OCI-LY7 (cell line): ENCODE measurements at regions not wholly inside any gene's neighbourhood (a gene's known extent, or its start where the extent isn't known, plus 50 kb on each side); places are given as distances from the start of the nearest gene placed in this dataset.

ENCODE experiments used
- BruUV-seq: library from RNA; stranded (reverse); fragments of 400-500 nt; replicated peaks from 2 replicates; lab custom pipeline; 2021; lab: Mats Ljungman, UMichigan
- CTCF ChIA-PET: fragments of 300-600 bp; sonication (Branson Sonifier 250); formaldehyde crosslinking; loops from one replicate; lab custom pipeline; 2022; ENCODE audit warnings: antibody characterized with exemption; ENCODE audit not compliant: unreplicated experiment; lab: Charles Lee
- POLR2A ChIA-PET: fragments of 300-600 bp; sonication (Branson Sonifier 250); formaldehyde crosslinking; loops from one replicate; lab custom pipeline; 2022; ENCODE audit warnings: antibody characterized with exemption; lab: Charles Lee
- DNase-seq: peaks from one replicate; pipeline ENCODE4 v3.0.0-alpha.2; 2015; ENCODE audit warnings: low spot score
- H2AFZ ChIP-seq: fragments of 200-600 bp; sonication (generic), shearing (Covaris generic); 2 replicates; pipeline ENCODE4 v1.6.1; 2014; ENCODE audit warnings: mild to moderate bottlenecking, antibody characterized with exemption, low read length, moderate library complexity
- H3K27ac ChIP-seq: fragments of 200-600 bp; sonication (generic); 2 replicates; pipeline ENCODE4 v1.5.1; 2014; ENCODE audit warnings: mixed run types, low read depth, mild to moderate bottlenecking, moderate library complexity, low read length, inconsistent platforms; ENCODE audit not compliant: poor library complexity, severe bottlenecking
- H3K36me3 ChIP-seq: fragments of 200-600 bp; sonication (generic); 2 replicates; pipeline ENCODE4 v1.6.1; 2014; ENCODE audit warnings: mild to moderate bottlenecking, antibody characterized with exemption, low read length, moderate library complexity, mixed read lengths; ENCODE audit not compliant: insufficient read depth
- H3K4me1 ChIP-seq: fragments of 200-600 bp; sonication (generic); 2 replicates; pipeline ENCODE4 v1.5.1; 2014; ENCODE audit warnings: mild to moderate bottlenecking, low read length; ENCODE audit not compliant: insufficient read depth, poor library complexity, severe bottlenecking
- H3K4me2 ChIP-seq: fragments of 200-600 bp; sonication (generic); 2 replicates; pipeline ENCODE4 v1.6.1; 2014; ENCODE audit warnings: mild to moderate bottlenecking, low read length
- H3K4me3 ChIP-seq: fragments of 200-600 bp; sonication (generic); 2 replicates; pipeline ENCODE4 v1.5.1; 2014; ENCODE audit warnings: mild to moderate bottlenecking, low read depth, low read length; ENCODE audit not compliant: poor library complexity, severe bottlenecking
- H3K79me2 ChIP-seq: fragments of 200-600 bp; sonication (generic); 2 replicates; pipeline ENCODE4 v1.6.1; 2016; ENCODE audit warnings: low read depth, mild to moderate bottlenecking, low read length, moderate library complexity, mixed read lengths; ENCODE audit not compliant: insufficient read depth
- H3K9me2 ChIP-seq: fragments of 200-600 bp; sonication (generic); 2 replicates; pipeline ENCODE4 v1.6.1; 2016; ENCODE audit warnings: mild to moderate bottlenecking, low read length, mixed read lengths; ENCODE audit not compliant: insufficient read depth
- H3K9me3 ChIP-seq: fragments of 200-600 bp; sonication (generic); 2 replicates; pipeline ENCODE4 v1.6.1; 2014; ENCODE audit warnings: mild to moderate bottlenecking, mixed run types, low read length, mixed read lengths
- H4K20me1 ChIP-seq: fragments of 200-600 bp; sonication (generic); 2 replicates; pipeline ENCODE4 v1.6.1; 2014; ENCODE audit warnings: mild to moderate bottlenecking, antibody characterized with exemption, low read length, moderate library complexity, mixed read lengths; ENCODE audit not compliant: insufficient read depth
- EZH2phosphoT487 ChIP-seq: fragments of 200-600 bp; sonication (generic); IDR thresholded peaks from 2 replicates; pipeline ENCODE4 v1.6.1; 2018; ENCODE audit warnings: low read depth, borderline replicate concordance, mild to moderate bottlenecking, mixed run types, antibody characterized with exemption, low read length, moderate library complexity, mixed read lengths
- intact Hi-C: fragments of 100-400 bp; cut with micrococcal nuclease; formaldehyde crosslinking; loops from one replicate; pipeline ENCODE4 v1.10.0; 2022; ENCODE audit not compliant: unreplicated experiment
- TF ChIP-seq, protein P1 (sequence below): fragments of 200-600 bp; sonication (generic); conservative IDR thresholded peaks from 2 replicates; pipeline ENCODE4 v1.5.1; 2014; ENCODE audit warnings: mild to moderate bottlenecking, antibody characterized with exemption, low read length, moderate library complexity, mixed read lengths

GRCh38 chr13:63190219-63190618 lies 1774.6 kb upstream of the PCDH20 start:
- Histone ChIP-seq H3K4me2 (no peak overlapping the region), H3K4me3 (no peak overlapping the region), H3K9me2 (no peaks in the 10 kb centered on the region; the same call in 1 of the 2 replicates), H3K9me3 (no peaks in the 10 kb centered on the region), H2AFZ (no peak overlapping the region), H3K27ac (no peak overlapping the region), H4K20me1 (no peaks in the 10 kb centered on the region), H3K36me3 (no peaks in the 10 kb centered on the region), H3K4me1 (no peaks in the 10 kb centered on the region), H3K79me2 (no peaks in the 10 kb centered on the region)
- intact Hi-C loops = no loop called here
- POLR2A ChIA-PET = no interaction called here
- BruUV-seq = no TSS peak
- TF ChIP-seq EZH2phosphoT487 = no peak
- TF ChIP-seq, protein P1, sequence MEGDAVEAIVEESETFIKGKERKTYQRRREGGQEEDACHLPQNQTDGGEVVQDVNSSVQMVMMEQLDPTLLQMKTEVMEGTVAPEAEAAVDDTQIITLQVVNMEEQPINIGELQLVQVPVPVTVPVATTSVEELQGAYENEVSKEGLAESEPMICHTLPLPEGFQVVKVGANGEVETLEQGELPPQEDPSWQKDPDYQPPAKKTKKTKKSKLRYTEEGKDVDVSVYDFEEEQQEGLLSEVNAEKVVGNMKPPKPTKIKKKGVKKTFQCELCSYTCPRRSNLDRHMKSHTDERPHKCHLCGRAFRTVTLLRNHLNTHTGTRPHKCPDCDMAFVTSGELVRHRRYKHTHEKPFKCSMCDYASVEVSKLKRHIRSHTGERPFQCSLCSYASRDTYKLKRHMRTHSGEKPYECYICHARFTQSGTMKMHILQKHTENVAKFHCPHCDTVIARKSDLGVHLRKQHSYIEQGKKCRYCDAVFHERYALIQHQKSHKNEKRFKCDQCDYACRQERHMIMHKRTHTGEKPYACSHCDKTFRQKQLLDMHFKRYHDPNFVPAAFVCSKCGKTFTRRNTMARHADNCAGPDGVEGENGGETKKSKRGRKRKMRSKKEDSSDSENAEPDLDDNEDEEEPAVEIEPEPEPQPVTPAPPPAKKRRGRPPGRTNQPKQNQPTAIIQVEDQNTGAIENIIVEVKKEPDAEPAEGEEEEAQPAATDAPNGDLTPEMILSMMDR = no peak
- CTCF ChIA-PET = no interaction called here
- no peak for DNase-seq

DNA sequence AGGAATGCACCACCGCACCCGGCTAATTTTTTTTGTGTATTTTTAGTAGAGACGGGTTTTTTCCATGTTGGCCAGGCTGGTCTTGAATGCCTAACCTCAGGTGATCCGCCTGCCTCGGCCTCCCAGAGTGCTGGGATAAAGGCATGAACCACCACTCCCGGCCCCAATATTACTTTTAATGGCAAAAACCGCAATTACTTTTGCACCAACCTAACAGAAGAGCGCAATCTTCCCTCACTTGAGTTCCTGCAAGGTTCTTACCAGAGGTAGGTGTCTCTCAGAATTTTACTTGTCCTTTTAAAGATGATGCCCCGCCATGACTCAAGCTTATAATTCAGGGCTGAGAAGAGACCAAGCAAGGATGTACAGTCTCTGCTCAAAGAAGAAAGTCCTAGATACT lies 1774.1 kb upstream of the PCDH20 start:
- no peak overlapping the region for H2AFZ ChIP-seq
- CTCF ChIA-PET = no interaction called here
- TF ChIP-seq, protein P1 = no peak
- no peak for TF ChIP-seq EZH2phosphoT487

DNA sequence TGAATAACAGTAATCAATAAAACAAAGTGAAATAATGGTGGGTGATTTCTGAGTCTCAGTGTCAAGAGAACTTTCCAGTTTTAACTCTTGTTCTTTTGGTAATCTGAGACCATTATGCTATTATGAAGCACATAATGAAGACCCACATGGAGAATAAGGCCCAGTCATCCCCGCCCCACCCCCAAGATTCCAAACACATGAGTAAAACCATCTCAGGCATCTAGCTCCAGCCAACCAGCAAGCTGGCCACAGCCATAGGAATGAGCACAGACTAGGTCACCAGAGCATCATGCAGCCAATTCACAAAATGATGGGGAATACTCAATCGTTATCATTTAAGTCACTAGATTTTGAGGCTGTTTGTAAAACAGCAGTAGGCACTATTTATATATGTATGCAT lies 1769.0 kb upstream of the PCDH20 start:
- no peaks in the 10 kb centered on the region for H3K9me2 ChIP-seq
- no peak for DNase-seq
- H3K9me3 ChIP-seq = no peaks in the 10 kb centered on the region
- ChIA-PET POLR2A (no interaction called here), CTCF (no interaction called here)
- H3K79me2 ChIP-seq = no peaks in the 10 kb centered on the region
- no peaks in the 10 kb centered on the region for H3K4me1 ChIP-seq
- no TSS peak for BruUV-seq
- H3K36me3 ChIP-seq = no peaks in the 10 kb centered on the region
- no peak overlapping the region for H3K27ac ChIP-seq
- H4K20me1 ChIP-seq = no peaks in the 10 kb centered on the region
- H3K4me2 ChIP-seq = no peak overlapping the region
- no peak overlapping the region for H2AFZ ChIP-seq
- no peak overlapping the region for H3K4me3 ChIP-seq
- intact Hi-C loops = no loop called here
- TF ChIP-seq, protein P1 = no peak
- TF ChIP-seq EZH2phosphoT487 = no peak

More for the DNA sequence above, 1774.1 kb upstream of the PCDH20 start:
- Histone ChIP-seq H3K9me3 (no peaks in the 10 kb centered on the region), H3K27ac (no peak overlapping the region), H3K4me2 (no peak overlapping the region), H3K79me2 (no peaks in the 10 kb centered on the region), H3K9me2 (no peaks in the 10 kb centered on the region; the same call in 1 of the 2 replicates), H3K4me1 (no peaks in the 10 kb centered on the region), H3K36me3 (no peaks in the 10 kb centered on the region), H4K20me1 (no peaks in the 10 kb centered on the region), H3K4me3 (no peak overlapping the region)
- DNase-seq = no peak
- no TSS peak for BruUV-seq
- intact Hi-C loops = no loop called here
- POLR2A ChIA-PET = no interaction called here
